Gastroesophageal sphincter (tissue), 3 donors: ENCODE measurements at regions not wholly inside any gene's neighbourhood (a gene's known extent, or its start where the extent isn't known, plus 50 kb on each side); places are given as distances from the start of the nearest gene placed in this dataset.

Experiments
- POLR2A ChIP-seq, 2 donors: fragments of 450-650 bp; IDR thresholded peaks; one replicate each; pipeline ENCODE4 v1.6.1; 2017; ENCODE audit warnings: antibody characterized with exemption in 2 of 2, mild to moderate bottlenecking in 2 of 2, moderate library complexity in 1 of 2
- TF ChIP-seq, protein P1 (sequence below), 4 experiments: fragments of 200-600 bp in 2 of 4; fragments of 450-650 bp in 2 of 4; sonication (generic) in 1 of 4; IDR thresholded peaks; one replicate each; pipeline ENCODE4 v1.5.1; 2017 to 2019; ENCODE audit warnings: antibody characterized with exemption in 4 of 4, mild to moderate bottlenecking in 2 of 4, moderate library complexity in 2 of 4

DNA sequence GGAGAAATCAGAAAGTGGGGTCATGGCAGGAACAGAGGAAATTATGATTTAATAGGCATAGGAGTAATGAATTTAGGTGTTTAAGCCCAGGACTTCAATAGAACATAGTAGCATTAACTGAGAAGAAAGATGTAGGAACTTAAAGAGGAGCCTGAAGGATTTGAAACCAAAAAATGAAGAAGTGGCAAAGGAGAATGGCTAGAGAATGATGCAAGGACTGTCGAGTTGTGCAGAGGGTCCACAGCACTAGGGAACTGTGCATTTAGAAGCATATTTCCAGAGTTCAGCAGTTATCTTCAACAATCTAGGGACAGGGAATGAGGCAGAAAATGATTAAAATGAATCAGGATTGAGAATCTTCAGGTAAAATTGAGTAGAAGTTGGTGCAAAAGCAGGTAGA lies 328.1 kb upstream of the LYPLAL1 start:
- no peak for TF ChIP-seq POLR2A (IDR thresholded peaks at IDR 0.05)
- TF ChIP-seq, protein P1, sequence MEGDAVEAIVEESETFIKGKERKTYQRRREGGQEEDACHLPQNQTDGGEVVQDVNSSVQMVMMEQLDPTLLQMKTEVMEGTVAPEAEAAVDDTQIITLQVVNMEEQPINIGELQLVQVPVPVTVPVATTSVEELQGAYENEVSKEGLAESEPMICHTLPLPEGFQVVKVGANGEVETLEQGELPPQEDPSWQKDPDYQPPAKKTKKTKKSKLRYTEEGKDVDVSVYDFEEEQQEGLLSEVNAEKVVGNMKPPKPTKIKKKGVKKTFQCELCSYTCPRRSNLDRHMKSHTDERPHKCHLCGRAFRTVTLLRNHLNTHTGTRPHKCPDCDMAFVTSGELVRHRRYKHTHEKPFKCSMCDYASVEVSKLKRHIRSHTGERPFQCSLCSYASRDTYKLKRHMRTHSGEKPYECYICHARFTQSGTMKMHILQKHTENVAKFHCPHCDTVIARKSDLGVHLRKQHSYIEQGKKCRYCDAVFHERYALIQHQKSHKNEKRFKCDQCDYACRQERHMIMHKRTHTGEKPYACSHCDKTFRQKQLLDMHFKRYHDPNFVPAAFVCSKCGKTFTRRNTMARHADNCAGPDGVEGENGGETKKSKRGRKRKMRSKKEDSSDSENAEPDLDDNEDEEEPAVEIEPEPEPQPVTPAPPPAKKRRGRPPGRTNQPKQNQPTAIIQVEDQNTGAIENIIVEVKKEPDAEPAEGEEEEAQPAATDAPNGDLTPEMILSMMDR (IDR thresholded peaks at IDR 0.05): no peak
